ENCODE measurements at regions not wholly inside any gene's neighbourhood (a gene's known extent, or its start where the extent isn't known, plus 50 kb on each side); places are given as distances from the start of the nearest gene placed in this dataset.

DNA sequence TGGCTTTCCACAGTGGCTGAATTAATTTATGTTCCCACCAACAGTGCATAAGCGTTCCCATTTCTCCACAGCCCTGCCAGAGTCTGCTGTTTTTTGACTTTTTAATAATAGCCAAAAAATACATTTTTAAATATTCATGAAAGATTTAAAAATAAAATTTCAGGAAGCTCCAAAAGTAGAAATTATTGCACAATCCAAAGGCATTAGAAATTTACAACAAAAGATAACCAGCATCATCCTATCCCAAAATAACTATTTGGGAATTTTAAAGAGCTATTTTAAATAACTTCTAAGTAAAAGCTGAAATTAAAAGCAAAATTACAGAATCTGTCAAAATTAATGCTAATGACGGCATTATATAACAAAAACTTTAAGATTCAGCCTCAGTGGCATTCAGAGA lies 131.5 kb downstream of the QDPR start:
- Mint-ChIP-seq H3K27ac (no peak overlapping the region), H3K4me3 (ENCODE audit: low read depth) (no peak overlapping the region), H3K4me1 (ENCODE audit: low read depth) (no peaks in the 10 kb centered on the region), H3K9me3 (ENCODE audit: low read depth) (no peaks in the 10 kb centered on the region), H3K27me3 (peaks cover 2% of the 10 kb centered on the region), H3K36me3 (ENCODE audit: insufficient read depth) (no peaks in the 10 kb centered on the region)
- TF ChIP-seq, protein P1, sequence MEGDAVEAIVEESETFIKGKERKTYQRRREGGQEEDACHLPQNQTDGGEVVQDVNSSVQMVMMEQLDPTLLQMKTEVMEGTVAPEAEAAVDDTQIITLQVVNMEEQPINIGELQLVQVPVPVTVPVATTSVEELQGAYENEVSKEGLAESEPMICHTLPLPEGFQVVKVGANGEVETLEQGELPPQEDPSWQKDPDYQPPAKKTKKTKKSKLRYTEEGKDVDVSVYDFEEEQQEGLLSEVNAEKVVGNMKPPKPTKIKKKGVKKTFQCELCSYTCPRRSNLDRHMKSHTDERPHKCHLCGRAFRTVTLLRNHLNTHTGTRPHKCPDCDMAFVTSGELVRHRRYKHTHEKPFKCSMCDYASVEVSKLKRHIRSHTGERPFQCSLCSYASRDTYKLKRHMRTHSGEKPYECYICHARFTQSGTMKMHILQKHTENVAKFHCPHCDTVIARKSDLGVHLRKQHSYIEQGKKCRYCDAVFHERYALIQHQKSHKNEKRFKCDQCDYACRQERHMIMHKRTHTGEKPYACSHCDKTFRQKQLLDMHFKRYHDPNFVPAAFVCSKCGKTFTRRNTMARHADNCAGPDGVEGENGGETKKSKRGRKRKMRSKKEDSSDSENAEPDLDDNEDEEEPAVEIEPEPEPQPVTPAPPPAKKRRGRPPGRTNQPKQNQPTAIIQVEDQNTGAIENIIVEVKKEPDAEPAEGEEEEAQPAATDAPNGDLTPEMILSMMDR (IDR thresholded peaks at IDR 0.05; ENCODE audit: unreplicated experiment) = no peak
- DNase-seq (ENCODE audit: low spot score, unreplicated experiment) = no peak

- H3K27ac Mint-ChIP-seq = no peak overlapping the region
- DNase-seq (ENCODE audit: low spot score, unreplicated experiment) = no peak
- no peaks in the 10 kb centered on the region for H3K9me3 Mint-ChIP-seq (ENCODE audit: low read depth)
- H3K27me3 Mint-ChIP-seq = peaks cover 2% of the 10 kb centered on the region
- H3K36me3 Mint-ChIP-seq (ENCODE audit: insufficient read depth) = no peaks in the 10 kb centered on the region
- H3K4me3 Mint-ChIP-seq (ENCODE audit: low read depth) = no peak overlapping the region
- no peaks in the 10 kb centered on the region for H3K4me1 Mint-ChIP-seq (ENCODE audit: low read depth)
- TF ChIP-seq, protein P1 (IDR thresholded peaks at IDR 0.05; ENCODE audit: unreplicated experiment) = no peak
These were observed 135.7 kb downstream of the QDPR start for GRCh38 chr4:17376205-17376604.

DNA sequence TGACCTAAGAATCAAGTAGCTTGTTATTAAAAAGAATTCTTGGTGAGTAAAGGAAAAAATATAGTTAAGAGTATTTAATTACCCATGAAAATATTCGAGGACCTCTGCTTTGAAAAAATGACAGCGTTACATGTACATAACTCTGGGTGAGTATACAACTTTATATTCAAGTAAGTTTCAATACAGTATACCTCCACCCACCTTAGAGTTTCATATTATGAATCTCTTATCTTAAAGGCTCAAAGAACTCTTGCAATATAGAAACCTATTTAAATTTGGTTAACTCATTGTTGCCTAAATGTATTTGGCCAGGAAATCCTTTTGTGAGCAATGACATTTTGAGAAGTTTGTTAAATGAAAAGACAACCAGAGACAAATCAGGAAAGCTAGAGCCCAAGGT lies 138.2 kb downstream of the QDPR start:
- DNase-seq (ENCODE audit: low spot score, unreplicated experiment) = no peak
- Mint-ChIP-seq H3K9me3 (ENCODE audit: low read depth) (no peaks in the 10 kb centered on the region), H3K27ac (no peak overlapping the region), H3K4me1 (ENCODE audit: low read depth) (no peaks in the 10 kb centered on the region), H3K36me3 (ENCODE audit: insufficient read depth) (no peaks in the 10 kb centered on the region), H3K27me3 (peaks cover 2% of the 10 kb centered on the region), H3K4me3 (ENCODE audit: low read depth) (no peak overlapping the region)
- TF ChIP-seq, protein P1 (IDR thresholded peaks at IDR 0.05; ENCODE audit: unreplicated experiment) = no peak

GRCh38 chr4:17370818-17371217 lies 141.1 kb downstream of the QDPR start:
- no peak overlapping the region for H3K4me3 Mint-ChIP-seq (ENCODE audit: low read depth)
- TF ChIP-seq, protein P1 (IDR thresholded peaks at IDR 0.05; ENCODE audit: unreplicated experiment) = no peak
- no peaks in the 10 kb centered on the region for H3K4me1 Mint-ChIP-seq (ENCODE audit: low read depth)
- no peaks in the 10 kb centered on the region for H3K9me3 Mint-ChIP-seq (ENCODE audit: low read depth)
- H3K27me3 Mint-ChIP-seq = no peaks in the 10 kb centered on the region
- DNase-seq (ENCODE audit: low spot score, unreplicated experiment) = no peak
- no peak overlapping the region for H3K27ac Mint-ChIP-seq
- no peaks in the 10 kb centered on the region for H3K36me3 Mint-ChIP-seq (ENCODE audit: insufficient read depth)

GRCh38 chr4:17368408-17368807 lies 143.5 kb downstream of the QDPR start:
- Mint-ChIP-seq H3K4me3 (ENCODE audit: low read depth) (no peak overlapping the region), H3K27ac (no peak overlapping the region), H3K4me1 (ENCODE audit: low read depth) (no peaks in the 10 kb centered on the region), H3K9me3 (ENCODE audit: low read depth) (peaks cover 3% of the 10 kb centered on the region), H3K36me3 (ENCODE audit: insufficient read depth) (no peaks in the 10 kb centered on the region), H3K27me3 (no peaks in the 10 kb centered on the region)
- TF ChIP-seq, protein P1 (IDR thresholded peaks at IDR 0.05; ENCODE audit: unreplicated experiment) = no peak
- no peak for DNase-seq (ENCODE audit: low spot score, unreplicated experiment)

All from progenitor cell of endocrine pancreas (in vitro differentiated cells).